HL-60 (cell line): ENCODE measurements at regions not wholly inside any gene's neighbourhood (a gene's known extent, or its start where the extent isn't known, plus 50 kb on each side); places are given as distances from the start of the nearest gene placed in this dataset.

Source experiments
- DNase-seq, 2 experiments: peaks; one replicate each; pipeline ENCODE4 v3.0.0-alpha.2; 2010 to 2020; ENCODE audit warnings: low read depth in 1 of 2, low spot score in 1 of 2
- H3K27ac ChIP-seq: fragments of 250-450 bp; sonication (Bioruptor Pico); replicated peaks from 2 replicates; pipeline ENCODE4 v1.5.1; 2020; ENCODE audit warnings: mild to moderate bottlenecking, moderate library complexity
- H3K27me3 ChIP-seq: fragments of 250-450 bp; sonication (Bioruptor Pico); 2 replicates; pipeline ENCODE4 v1.5.1; 2021; ENCODE audit warnings: mild to moderate bottlenecking, moderate library complexity; ENCODE audit not compliant: insufficient read depth, poor library complexity, severe bottlenecking
- H3K4me3 ChIP-seq: replicated peaks from 2 replicates; pipeline ENCODE4 v1.5.1; 2011; ENCODE audit warnings: mild to moderate bottlenecking, control low read depth, low read length; ENCODE audit not compliant: insufficient read depth
- GABPA ChIP-seq: IDR thresholded peaks from 2 replicates; pipeline ENCODE4 v1.6.1; 2012; ENCODE audit warnings: low read depth
- POLR2AphosphoS5 ChIP-seq: IDR thresholded peaks from 2 replicates; pipeline ENCODE4 v1.6.1; 2012; ENCODE audit warnings: low read depth
- REST ChIP-seq: IDR thresholded peaks from 2 replicates; pipeline ENCODE4 v1.6.1; 2012; ENCODE audit warnings: low read depth; ENCODE audit not compliant: insufficient replicate concordance
- SPI1 ChIP-seq: IDR thresholded peaks from 2 replicates; pipeline ENCODE4 v1.6.1; 2012; ENCODE audit warnings: low read depth, mild to moderate bottlenecking, borderline replicate concordance
- TF ChIP-seq, protein P1 (sequence below): IDR thresholded peaks from one replicate; pipeline ENCODE4 v1.5.1; 2011; ENCODE audit warnings: low read length, control low read depth, inconsistent platforms; ENCODE audit not compliant: insufficient read depth

DNA sequence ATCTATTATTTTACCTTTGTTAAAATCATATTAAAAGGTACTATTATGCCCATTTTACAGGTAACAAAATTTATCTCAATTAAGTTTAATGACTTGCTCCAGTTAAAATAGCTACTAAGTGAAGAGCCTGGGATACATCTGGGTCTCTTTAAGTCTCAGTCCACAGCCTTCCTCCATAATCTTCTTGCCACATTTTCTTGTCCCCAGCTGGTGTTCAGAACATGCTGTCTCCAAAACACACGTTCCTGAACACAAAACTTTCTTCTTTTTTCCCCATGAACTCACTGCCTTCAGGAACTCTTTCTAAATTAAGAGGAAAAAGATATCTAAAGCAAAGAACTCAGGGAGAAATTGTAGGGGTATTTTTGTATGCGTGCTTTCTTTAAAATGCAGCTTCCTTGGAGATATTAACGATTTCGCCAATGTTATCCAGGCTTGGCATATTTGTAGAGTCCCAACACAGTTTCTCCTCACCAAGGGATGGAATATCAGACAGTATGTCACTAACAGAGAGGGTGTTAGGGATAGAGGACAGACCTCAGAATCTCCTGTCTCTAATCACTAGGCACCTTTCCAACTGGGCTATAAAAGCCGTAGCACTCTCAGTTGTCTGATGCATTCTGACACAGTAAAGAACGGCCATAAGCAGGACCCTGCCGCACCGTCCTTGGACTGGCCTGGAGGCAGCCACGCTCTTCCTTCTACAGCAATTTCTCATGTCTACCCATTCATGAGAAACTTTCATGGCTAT, 232.8 kb upstream of the BLID start:
- TF ChIP-seq REST (no peak), SPI1 (no peak), GABPA (no peak), POLR2AphosphoS5 (no peak)
- TF ChIP-seq, protein P1, sequence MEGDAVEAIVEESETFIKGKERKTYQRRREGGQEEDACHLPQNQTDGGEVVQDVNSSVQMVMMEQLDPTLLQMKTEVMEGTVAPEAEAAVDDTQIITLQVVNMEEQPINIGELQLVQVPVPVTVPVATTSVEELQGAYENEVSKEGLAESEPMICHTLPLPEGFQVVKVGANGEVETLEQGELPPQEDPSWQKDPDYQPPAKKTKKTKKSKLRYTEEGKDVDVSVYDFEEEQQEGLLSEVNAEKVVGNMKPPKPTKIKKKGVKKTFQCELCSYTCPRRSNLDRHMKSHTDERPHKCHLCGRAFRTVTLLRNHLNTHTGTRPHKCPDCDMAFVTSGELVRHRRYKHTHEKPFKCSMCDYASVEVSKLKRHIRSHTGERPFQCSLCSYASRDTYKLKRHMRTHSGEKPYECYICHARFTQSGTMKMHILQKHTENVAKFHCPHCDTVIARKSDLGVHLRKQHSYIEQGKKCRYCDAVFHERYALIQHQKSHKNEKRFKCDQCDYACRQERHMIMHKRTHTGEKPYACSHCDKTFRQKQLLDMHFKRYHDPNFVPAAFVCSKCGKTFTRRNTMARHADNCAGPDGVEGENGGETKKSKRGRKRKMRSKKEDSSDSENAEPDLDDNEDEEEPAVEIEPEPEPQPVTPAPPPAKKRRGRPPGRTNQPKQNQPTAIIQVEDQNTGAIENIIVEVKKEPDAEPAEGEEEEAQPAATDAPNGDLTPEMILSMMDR, result no peak
- no peak overlapping the region for H3K27ac ChIP-seq
- no peak overlapping the region for H3K4me3 ChIP-seq
- no peak for DNase-seq
- no peaks in the 10 kb centered on the region for H3K27me3 ChIP-seq

DNA sequence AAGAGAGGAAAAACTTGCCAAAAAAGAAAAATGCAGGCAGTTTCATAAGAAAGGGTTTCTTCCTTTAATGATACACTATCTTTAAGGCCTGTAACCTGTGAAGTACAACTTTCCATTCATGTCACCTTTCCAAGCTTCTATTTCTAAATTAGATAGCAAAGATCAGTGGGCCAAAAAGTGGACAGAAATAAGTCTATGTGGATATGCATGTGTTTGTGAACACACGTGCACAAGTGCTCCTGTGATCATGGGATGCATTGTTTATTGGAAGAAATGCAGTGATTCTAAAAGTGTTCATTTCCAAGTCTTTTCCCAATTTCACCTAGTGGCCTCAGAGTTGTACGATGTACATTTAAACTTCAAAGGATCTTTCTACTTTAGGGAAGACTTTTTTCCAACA, 230.0 kb upstream of the BLID start:
- Histone ChIP-seq H3K27ac (no peak overlapping the region), H3K4me3 (no peak overlapping the region), H3K27me3 (no peaks in the 10 kb centered on the region)
- TF ChIP-seq, protein P1, result no peak
- no peak for TF ChIP-seq GABPA
- TF ChIP-seq POLR2AphosphoS5, result no peak
- TF ChIP-seq SPI1, result no peak
- no peak for DNase-seq

DNA sequence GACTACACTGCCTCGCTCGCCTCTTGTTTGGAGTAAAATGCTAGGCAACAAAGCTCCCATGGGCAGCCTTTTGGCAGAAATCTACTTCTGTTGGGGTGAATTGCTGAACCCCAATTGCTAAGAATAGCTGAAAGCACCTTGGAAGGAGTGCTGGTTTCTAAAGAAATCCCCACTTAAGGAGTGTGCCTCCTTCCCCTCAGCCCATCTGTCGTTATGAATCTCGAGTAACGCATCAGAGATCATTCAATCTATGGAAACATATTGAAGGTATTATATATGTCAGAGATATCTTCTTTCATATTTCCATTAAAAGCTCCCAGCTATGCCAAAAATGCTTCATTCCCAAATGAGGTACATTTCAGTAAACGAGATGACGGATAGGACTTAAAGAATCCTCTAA, 229.6 kb upstream of the BLID start:
- no peak for DNase-seq
- Histone ChIP-seq H3K27me3 (no peaks in the 10 kb centered on the region), H3K4me3 (no peak overlapping the region), H3K27ac (no peak overlapping the region)
- TF ChIP-seq, protein P1, result no peak
- TF ChIP-seq POLR2AphosphoS5 (no peak), REST (no peak), SPI1 (no peak), GABPA (no peak)
